ENCODE measurements at regions not wholly inside any gene's neighbourhood (a gene's known extent, or its start where the extent isn't known, plus 50 kb on each side); places are given as distances from the start of the nearest gene placed in this dataset.

GRCh38 chr10:108469940-108470339 is 1305.4 kb upstream of the SORCS1 start:
- in situ Hi-C loops (cut with MboI; ENCODE audit: low sequenced_read_pairs) = no loop called here

GRCh38 chr10:108465871-108466641 is 1301.5 kb upstream of the SORCS1 start:
- in situ Hi-C loops (cut with MboI; ENCODE audit: low sequenced_read_pairs) = no loop called here

GRCh38 chr10:108462005-108462404 is 1297.5 kb upstream of the SORCS1 start:
- in situ Hi-C loops (cut with MboI; ENCODE audit: low sequenced_read_pairs) = no loop called here

- in situ Hi-C loops (cut with MboI; ENCODE audit: low sequenced_read_pairs) = no loop called here
These were observed 1290.3 kb upstream of the SORCS1 start for GRCh38 chr10:108454793-108455192.

GRCh38 chr10:108454224-108454623 is 1289.7 kb upstream of the SORCS1 start:
- in situ Hi-C loops (cut with MboI; ENCODE audit: low sequenced_read_pairs) = no loop called here

- in situ Hi-C loops (cut with MboI; ENCODE audit: low sequenced_read_pairs) = no loop called here
These were observed 1288.7 kb upstream of the SORCS1 start for GRCh38 chr10:108453166-108453565.

GRCh38 chr10:108452533-108452932 is 1288.0 kb upstream of the SORCS1 start:
- in situ Hi-C loops (cut with MboI; ENCODE audit: low sequenced_read_pairs) = no loop called here

GRCh38 chr10:108450280-108450679 is 1285.8 kb upstream of the SORCS1 start:
- in situ Hi-C loops (cut with MboI; ENCODE audit: low sequenced_read_pairs) = no loop called here

GRCh38 chr10:108445746-108446145 is 1281.2 kb upstream of the SORCS1 start:
- in situ Hi-C loops (cut with MboI; ENCODE audit: low sequenced_read_pairs) = no loop called here

GRCh38 chr10:108443636-108444035 is 1279.1 kb upstream of the SORCS1 start:
- in situ Hi-C loops (cut with MboI; ENCODE audit: low sequenced_read_pairs) = no loop called here

GRCh38 chr10:108439397-108439796 is 1274.9 kb upstream of the SORCS1 start:
- in situ Hi-C loops (cut with MboI; ENCODE audit: low sequenced_read_pairs) = no loop called here

GRCh38 chr10:108436096-108436495 is 1271.6 kb upstream of the SORCS1 start:
- in situ Hi-C loops (cut with MboI; ENCODE audit: low sequenced_read_pairs) = no loop called here

GRCh38 chr10:108434559-108435252 is 1270.2 kb upstream of the SORCS1 start:
- in situ Hi-C loops (cut with MboI; ENCODE audit: low sequenced_read_pairs) = no loop called here

- in situ Hi-C loops (cut with MboI; ENCODE audit: low sequenced_read_pairs) = no loop called here
These were observed 1262.6 kb upstream of the SORCS1 start for GRCh38 chr10:108427146-108427545.

- in situ Hi-C loops (cut with MboI; ENCODE audit: low sequenced_read_pairs) = no loop called here
These were observed 1260.9 kb upstream of the SORCS1 start for GRCh38 chr10:108425283-108425964.

GRCh38 chr10:108424656-108425055 is 1260.2 kb upstream of the SORCS1 start:
- in situ Hi-C loops (cut with MboI; ENCODE audit: low sequenced_read_pairs) = no loop called here

- in situ Hi-C loops (cut with MboI; ENCODE audit: low sequenced_read_pairs) = no loop called here
These were observed 1257.8 kb upstream of the SORCS1 start for GRCh38 chr10:108422286-108422685.

GRCh38 chr10:108421266-108421665 is 1256.8 kb upstream of the SORCS1 start:
- in situ Hi-C loops (cut with MboI; ENCODE audit: low sequenced_read_pairs) = no loop called here

GRCh38 chr10:108413954-108414353 is 1249.4 kb upstream of the SORCS1 start:
- in situ Hi-C loops (cut with MboI; ENCODE audit: low sequenced_read_pairs) = no loop called here

- in situ Hi-C loops (cut with MboI; ENCODE audit: low sequenced_read_pairs) = no loop called here
These were observed 1247.8 kb upstream of the SORCS1 start for GRCh38 chr10:108412323-108412722.

GRCh38 chr10:108411894-108412293 is 1247.4 kb upstream of the SORCS1 start:
- in situ Hi-C loops (cut with MboI; ENCODE audit: low sequenced_read_pairs) = no loop called here

GRCh38 chr10:108411206-108411605 is 1246.7 kb upstream of the SORCS1 start:
- in situ Hi-C loops (cut with MboI; ENCODE audit: low sequenced_read_pairs) = no loop called here
